RCC 7860 (cell line): ENCODE measurements at regions not wholly inside any gene's neighbourhood (a gene's known extent, or its start where the extent isn't known, plus 50 kb on each side); places are given as distances from the start of the nearest gene placed in this dataset.

Experiments used
- DNase-seq: peaks from one replicate; pipeline ENCODE4 v3.0.0-alpha.2; 2015; ENCODE audit warnings: low spot score
- FAIRE-seq: peaks from 2 replicates; lab custom pipeline; 2012; peaks lifted over from hg19 to GRCh38; lab: Jason Lieb, UNC

DNA sequence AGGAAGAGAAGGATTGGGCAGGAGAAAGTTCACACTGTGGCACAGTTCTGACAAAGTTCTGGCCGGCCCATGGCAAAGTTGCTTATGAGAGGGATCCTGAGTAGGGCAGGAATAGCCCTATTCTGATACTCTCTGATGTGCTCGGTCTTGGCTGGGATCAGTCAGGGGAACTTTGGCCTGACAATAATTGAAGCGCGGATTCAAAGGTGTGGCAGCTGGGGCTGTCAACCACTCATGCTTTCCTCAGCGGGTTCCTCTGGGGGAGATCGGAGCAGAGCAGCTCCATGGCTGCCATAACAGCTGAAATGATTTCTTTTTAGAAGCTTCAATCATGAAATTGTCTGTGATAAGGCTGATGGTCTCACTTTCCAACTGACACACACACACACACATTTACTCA, 714.1 kb downstream of the DHX35 start:
- DNase-seq = no peak
- FAIRE-seq = no peak

DNA sequence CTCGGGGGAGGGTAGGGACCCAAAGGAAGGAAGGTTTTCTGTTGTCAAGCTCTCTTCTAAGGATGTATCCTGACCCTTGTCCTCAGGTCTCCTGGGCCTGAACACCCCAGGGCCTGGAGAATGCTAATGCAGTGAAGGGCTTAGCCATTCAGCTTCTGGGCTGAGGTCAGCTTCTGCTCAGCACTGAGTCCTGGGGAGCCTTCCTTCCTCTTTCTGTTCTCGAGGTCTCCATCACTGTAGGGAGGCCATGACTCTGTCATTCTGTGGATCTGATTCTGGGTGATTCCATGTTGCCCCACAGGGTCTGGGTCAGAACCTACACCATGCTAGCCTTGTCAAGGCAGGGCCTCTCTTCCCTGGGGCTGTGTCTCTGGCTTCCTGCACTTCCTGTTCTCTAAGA, 712.7 kb downstream of the DHX35 start:
- FAIRE-seq (no peak), DNase-seq (no peak)

DNA sequence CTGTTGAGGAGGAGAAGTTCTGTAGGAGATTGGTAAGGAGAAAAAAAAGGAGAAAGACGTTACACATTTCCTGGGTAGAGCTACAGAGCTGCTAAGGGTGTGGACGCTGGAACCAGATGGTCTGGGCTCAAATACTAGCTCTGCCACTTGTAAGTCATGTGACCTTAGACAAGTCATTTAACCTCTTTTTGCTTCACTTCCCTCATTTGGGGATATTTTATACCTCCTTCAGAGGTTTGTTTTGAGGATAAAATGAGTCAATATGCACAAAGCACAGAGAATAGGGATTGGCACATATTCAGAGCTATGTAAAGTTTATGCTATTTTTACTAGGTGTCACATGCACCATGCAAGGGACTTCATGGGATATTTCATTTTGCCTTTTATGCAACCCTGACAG, 708.8 kb downstream of the DHX35 start:
- DNase-seq = no peak

DNA sequence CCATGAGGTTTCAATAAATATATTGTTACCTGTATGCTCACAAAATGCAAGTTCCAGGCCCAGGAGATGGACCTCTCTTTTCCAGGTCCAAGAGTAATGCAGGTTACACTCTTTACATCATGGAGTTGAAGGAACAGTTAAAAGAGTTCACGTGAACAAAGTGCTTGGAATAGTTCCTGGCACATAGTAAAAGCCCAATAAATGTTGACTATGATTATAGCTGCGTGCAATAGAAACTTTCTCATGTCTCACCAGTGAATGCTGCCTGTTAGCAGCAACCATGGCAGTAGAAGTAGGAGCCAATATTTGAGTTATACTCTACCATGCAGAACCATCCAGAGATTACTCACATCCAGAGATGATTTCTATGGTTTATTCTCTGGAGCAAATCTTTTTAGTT, 707.5 kb downstream of the DHX35 start:
- FAIRE-seq (no peak), DNase-seq (no peak)

More for the DNA sequence above, 708.8 kb downstream of the DHX35 start:
- FAIRE-seq = no peak

DNA sequence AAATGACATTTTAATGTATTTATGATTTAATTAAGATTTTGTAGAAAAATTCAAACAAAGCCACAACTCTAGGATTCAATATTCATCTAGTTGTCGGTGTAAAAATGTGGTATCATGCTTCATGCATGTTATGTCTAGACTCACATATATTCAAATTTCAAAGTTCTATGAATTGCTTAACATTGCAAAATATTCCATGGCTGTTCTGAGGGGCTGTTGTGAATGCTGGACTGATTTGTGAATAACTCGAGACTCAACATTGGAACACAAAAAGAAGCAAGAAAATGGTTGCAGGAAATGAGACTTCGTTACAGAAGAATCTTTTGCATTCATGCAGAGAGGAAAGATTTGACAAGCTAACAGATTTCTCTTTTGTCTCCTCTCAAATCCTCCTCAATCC, 705.9 kb downstream of the DHX35 start:
- DNase-seq = no peak
- no peak for FAIRE-seq

DNA sequence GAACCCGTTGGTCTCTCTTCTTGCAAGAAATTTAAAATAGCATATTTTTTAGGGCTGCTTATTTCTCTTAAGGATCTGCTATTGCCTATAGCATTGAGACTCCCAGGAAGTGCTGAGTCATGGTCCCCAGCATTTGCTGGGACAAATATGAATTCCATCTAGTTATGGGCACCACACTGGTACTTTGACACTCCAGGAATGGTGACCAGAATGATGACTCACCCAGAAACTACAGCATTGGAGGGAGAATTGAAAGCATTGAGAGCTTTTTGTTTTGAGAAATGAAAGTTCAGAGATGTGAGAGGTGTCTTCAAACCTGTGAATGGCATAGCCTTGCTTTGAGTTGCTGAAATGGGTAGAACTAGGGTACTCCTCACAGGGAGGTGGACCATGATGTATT, 699.7 kb downstream of the DHX35 start:
- DNase-seq (peak; percentile 85), FAIRE-seq (peak; percentile 58)

DNA sequence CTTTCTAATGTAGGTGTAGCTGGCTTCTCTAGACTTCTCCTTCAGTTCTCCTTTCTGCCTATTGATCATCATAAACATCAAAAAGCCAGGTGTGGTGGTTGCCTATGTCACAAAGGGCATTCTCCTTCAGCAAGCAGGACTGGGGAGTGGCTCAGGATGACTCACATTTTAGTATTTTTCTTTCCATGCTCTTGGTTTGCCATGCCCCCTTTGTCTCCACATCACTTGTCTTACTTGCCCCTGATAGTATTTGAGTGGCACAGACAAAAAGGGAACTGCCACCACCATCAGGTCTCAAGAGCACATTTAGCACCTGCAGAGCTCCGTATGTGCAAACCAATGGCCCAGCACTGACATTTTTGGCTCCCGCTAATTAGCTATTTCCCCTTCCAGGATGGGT, 698.8 kb downstream of the DHX35 start:
- peak; percentile 44 for DNase-seq
- FAIRE-seq = no peak

DNA sequence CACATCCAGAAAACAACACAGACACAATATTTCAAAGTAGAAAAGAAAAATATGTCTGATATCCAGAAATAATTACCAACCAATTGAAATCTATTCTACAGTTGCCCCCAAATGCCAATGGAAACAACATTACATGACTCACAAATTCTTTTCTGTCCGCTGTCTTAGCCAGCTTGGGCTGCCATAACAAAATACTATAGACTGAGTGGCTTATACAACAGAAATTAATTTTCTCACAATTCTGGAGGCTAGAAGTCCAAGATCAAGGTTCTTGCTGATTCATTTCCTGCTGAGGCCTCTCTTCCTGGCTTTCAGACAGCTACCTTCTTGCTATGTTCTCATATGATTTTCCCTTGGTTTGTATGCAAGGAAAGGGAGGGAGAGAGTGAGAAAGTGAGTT, 698.1 kb downstream of the DHX35 start:
- DNase-seq (peak; percentile 63), FAIRE-seq (no peak)

DNA sequence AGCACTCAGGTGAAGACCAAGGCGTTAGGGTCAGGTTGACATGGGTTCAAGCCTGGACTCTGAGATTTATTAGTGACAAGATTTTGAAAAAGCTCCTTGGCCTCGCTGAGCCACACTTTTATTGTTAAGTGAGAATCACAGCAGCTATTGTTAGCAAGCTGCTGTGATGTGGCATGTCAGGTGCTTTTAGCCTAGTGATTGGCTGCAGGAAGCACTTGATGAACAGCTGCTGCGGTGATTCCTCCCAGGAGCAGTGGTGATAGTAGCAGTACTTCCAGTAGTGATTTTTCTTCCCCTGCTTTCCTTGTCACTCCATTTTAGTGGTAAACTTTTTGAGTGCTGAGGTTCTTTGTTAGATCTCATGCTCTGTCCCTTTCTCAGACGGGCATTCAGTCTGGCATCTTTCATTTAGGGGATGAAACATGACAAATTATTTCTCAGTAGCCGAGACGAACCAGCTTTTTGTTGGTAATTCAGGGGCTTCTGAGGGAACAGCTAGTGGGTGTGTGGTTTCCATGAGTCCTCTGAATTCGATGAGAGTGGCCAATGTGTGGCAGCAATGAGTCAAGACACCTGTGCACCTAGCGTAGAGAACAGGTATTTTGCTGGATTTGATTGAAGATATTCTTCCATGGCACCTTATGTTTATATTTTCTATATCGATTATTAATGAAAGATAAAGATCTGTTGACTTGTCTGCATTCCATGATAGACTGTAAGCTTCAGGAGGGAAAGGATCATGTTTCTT, 696.7 kb downstream of the DHX35 start:
- FAIRE-seq = no peak

DNA sequence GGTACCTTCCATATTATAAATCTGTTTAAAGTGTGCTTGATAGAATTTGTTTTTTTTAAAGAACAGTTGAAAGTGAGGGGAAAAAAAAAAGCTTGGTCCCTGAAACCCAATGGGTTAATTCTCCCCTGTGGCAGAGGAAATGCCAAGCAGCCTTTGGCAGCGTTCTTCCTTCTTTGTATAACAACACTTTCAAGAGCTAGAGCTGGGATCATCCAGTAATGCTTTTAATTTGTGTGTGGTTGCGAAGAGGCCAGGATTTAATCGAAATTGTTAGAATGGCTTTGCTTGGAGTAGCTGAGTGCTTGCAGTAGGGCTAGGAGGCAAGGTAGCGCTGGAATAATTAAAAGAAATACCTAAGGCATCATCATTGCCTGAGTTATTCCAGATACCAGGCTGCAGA, 692.0 kb downstream of the DHX35 start:
- no peak for DNase-seq
- FAIRE-seq = no peak

More for the DNA sequence above, 696.7 kb downstream of the DHX35 start:
- no peak for DNase-seq

DNA sequence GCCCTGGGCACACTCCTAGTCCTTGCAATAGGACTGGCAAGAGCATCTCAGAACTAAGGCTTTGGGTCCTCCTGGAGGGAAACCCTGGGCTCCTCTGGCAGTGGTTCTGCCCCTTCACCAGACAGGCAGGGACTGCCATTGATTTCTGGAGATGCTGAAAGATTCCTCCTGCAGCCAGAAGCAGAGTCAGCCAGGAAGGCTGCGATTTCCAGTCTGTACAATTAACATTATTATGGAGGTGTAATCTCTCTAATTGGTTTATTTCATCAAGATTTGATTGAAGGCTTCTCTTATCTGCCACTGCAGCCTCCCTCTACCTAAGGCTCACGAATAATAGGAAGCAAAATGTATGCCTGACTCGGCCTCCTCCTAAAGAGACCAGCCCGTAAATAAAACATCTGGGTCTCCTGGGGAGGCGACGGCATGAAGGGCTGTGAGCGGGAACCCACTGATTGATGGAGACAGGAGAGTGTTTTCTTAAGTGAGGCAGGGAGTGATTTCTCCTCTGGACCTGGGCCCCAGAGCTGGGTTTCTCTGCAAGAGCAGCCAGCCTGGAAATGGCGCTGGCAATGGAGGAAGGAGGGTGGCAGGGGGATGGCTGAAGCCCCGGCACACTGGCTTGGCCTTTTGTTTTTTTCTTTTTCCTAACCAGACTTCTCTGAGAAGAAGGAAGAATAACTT, 689.6 kb downstream of the DHX35 start:
- no peak for DNase-seq

DNA sequence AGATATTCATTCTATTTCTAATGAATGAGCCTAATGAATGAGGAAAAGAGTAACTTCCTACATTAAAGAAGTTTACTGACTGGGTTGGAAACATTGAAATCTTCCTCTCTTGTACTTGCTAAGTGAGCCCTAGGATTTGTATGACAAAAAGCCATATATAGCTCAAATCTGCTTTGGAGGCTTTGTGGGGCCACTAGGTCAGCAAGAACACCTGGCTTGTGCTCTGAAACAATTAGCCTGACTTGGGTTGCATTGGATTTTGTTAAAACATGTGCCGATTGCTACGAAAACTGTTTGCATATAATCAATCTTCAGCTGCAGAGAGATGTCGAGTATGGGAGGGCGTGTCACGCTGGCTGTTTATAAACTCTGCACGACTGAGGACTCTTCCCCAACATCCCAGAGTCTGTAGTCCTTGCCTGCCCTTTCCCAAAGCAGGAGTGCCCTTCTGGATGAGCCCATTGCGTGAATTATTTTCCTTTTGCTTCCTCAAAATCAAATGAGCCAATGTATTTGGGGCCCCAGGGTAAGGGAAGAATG, 684.8 kb downstream of the DHX35 start:
- DNase-seq (no peak), FAIRE-seq (no peak)

More for the DNA sequence above, 689.6 kb downstream of the DHX35 start:
- no peak for FAIRE-seq

DNA sequence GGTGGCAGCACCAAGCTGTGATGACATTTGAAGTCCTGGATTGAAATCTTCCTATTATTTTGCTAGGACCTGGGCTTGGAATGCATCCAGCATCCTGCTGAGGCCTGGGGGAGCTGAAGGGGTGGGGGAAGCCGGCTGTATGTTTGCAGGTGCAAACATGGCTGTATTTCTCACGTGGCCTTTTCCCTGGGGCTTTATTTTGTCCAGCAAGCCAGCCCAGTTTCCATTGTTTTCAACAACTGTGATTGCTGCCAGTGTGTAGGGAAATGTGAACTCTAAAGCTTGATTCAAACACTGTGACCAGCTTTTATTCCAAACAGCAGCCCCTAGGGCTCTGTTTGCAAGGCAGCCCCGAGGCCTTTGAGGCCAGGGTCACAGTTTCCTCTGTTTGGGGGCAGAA, 683.0 kb downstream of the DHX35 start:
- DNase-seq (no peak), FAIRE-seq (no peak)

DNA sequence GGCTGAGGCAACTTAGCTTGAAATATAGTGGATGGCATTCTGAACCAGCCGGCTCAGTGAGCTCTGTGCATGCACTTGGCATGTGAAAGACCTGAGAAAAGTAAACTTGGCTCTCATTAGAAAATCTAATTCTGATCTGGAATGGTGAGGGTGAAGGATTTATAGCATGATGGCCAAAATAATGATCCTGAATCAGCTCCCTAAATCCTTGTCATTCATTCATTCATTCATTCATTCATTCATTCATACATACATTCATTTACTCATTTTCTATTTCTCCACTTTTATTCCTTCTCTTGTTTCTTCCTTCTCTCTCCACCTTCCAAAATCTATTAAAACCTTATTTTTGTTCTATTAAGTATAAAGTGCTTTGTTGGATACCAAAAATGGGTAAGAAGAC, 681.1 kb downstream of the DHX35 start:
- DNase-seq = no peak
- FAIRE-seq = no peak

DNA sequence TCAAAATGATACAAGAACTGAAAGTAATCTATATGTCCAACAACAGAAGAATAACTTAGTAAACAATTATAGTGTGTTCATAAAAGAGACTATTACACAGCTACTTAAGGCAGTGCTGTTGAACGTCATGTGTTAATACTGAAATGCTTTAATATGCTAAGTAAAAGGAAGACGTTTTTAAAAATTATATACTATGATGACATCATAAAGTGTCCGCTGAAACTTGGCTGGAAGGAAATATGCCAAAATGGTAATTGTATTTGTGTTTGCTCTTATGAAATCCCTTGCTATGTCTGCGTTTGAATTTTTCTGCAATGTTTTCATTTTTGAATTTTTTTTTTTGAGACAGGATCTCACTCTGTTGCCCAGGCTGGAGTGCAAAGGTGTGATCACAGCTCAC, 679.3 kb downstream of the DHX35 start:
- FAIRE-seq = no peak
- no peak for DNase-seq

DNA sequence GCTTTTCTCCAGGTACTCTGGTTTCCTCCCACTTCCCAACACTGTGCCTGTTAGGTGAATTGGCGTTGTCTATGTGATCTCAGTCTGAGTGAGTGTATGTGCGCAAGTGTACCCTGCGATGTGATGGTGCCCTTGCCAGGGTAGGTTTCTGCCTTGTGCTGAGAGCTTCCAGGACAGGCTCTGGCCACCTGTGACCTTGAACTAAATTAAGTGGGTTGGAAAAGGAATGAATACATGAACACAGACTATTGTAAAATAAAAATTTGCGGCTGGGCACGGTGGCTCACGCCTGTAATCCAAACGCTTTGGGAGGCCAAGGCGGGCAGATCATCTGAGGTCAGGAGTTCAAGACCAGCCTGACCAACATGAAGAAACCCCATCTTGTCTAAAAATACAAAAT, 678.0 kb downstream of the DHX35 start:
- no peak for DNase-seq
- no peak for FAIRE-seq

DNA sequence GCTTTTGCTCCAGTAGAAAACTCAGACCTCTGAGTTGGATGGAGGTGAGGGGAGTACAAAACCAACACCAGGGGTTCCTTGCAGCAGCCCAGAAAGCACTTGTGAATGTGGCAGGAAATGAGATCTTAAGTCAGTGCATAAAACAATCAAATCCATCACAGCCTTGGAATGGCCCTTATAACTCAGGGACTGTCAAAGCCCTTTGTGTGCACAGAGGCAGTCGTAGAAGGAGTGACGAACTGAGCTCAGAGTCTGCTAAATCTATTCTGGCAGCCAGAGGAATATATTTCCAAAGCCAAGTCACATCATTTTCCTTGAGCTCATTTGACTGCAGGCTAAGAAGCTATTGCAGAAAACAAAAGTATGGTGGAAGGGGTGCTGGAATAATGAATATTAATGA, 676.6 kb downstream of the DHX35 start:
- DNase-seq (no peak), FAIRE-seq (no peak)

DNA sequence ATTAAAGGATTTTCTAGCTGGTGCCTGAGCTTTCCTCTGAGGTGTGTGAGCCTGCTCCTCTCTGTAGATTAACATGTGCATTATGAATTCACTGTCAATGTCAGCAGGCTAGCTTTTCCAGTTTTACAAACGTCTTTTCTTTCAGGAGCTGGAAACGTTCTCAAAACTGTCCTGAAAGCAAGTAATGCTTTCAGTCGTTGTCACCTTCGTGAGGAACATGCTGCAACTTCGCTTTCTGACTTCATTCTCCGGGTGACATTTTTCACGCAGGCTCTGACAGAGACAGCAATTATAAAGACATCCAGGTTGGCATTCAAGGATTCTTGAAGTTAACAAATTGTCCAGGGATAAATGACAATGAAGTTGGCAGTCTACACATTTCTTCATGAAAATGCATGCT, 671.5 kb downstream of the DHX35 start:
- FAIRE-seq (no peak), DNase-seq (no peak)

DNA sequence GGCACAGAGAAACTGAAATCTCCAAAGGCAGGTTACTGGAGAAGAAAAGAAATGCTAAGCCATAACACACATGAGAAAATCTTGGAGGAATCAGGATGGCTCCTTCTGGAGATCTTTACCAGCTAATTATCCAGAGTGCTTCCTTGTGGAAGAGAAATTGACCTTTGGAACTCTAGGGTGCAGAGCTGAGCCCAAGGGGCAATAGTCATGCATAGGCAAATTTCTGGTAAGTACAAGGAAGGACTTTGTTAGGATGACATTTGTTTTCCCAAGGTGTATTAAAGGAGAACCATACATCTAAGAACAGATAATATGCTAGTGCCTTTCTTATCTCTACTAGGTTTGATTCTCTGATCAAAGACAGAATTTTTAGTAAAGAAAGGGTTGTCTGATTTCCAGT, 670.6 kb downstream of the DHX35 start:
- no peak for FAIRE-seq
- no peak for DNase-seq

DNA sequence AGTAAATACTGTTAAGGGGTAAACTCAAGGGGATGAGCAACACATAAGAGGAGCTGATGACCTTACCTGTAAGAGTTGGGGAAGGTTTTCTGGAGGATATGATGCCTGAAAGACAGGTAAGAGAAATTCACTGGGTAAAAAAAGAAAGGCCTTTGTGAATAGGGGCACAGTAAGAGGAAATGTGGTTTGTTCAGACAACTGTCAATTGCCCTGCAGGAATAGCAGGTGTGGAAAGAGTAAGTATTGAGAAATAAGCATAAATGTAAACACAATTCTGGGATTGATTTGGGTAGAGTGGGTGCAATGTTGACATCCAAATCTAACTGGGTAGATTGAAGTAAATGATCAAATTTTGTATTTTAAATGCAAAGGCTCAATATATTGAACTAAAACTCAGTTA, 670.0 kb downstream of the DHX35 start:
- FAIRE-seq = no peak

DNA sequence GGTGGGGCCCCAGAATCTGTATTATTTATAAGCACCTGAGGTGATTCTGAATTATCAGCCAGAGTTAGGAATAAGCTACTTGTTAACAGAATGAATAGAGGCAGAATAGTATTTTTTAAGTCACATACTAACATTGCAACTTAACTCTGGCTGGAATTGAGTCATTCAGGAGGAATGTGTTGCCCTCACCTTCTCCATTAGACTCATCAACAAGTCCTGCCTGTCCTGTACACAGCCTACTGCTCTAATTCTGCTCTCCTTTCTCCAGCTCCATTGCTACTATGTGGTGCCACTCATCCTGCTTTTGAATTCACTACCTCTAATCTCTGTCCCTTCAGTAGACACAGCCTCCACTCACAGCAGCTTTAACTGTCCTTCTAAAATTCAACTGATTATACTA, 669.4 kb downstream of the DHX35 start:
- DNase-seq (no peak), FAIRE-seq (no peak)

More for the DNA sequence above, 670.0 kb downstream of the DHX35 start:
- no peak for DNase-seq

DNA sequence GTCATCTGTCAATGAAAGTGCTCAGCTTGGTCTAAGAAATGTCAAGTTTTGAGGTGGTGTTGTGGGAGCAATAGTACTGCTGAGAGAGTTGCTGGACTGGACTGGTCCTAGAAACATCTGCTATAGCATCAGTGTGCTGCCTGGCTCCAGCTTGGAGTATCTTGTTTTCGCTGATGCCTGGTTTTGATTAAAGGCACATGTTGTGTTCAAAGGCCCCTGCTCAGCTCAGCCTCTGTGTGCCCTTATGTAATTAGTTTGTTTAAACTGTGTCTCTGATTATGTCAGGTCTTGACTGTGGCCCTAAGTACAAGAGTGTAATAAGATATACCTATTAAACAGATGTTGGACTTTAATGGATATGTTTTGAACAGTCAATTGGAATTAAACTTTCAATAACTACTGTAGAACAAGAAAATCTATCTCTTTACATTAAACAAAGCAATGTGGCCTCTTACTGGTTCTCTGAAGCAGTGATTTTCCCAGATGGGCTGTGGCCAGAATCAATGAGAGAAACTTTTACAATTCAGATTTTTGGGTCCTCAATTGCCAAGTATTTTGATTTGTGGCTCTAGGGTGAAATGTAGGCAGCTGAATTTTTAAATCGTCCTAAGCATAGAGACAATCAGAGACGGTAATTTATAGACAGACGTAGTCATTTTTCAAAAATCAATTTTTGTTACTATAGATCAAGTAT, 668.2 kb downstream of the DHX35 start:
- no peak for DNase-seq
- FAIRE-seq = no peak
